NCI-H2081 treated with DMSO at 0.1 percent for 48 hours (cell line): ENCODE measurements at regions not wholly inside any gene's neighbourhood (a gene's known extent, or its start where the extent isn't known, plus 50 kb on each side); places are given as distances from the start of the nearest gene placed in this dataset.
"Not testable (repeated sequence)": the region's sequence is repeated elsewhere in the genome, so short reads cannot be mapped to it uniquely, and the experiment has no call there.

Experiments
- DNase-seq: peaks from one replicate; lab custom pipeline; 2025; lab: John Stamatoyannopoulos, UW

- no peak for DNase-seq
Measured at GRCh38 chr12:46884362-46884761, 58.6 kb upstream of the SLC38A4 start.

- no peak for DNase-seq
Measured at GRCh38 chr12:46886541-46887041, 60.8 kb upstream of the SLC38A4 start.

GRCh38 chr12:46887870-46888269 lies 62.1 kb upstream of the SLC38A4 start:
- DNase-seq = no peak

GRCh38 chr12:46888568-46888967 lies 62.8 kb upstream of the SLC38A4 start:
- no peak for DNase-seq

- no peak for DNase-seq
Measured at GRCh38 chr12:46891306-46891705, 65.5 kb upstream of the SLC38A4 start.

GRCh38 chr12:46892034-46892705 lies 66.4 kb upstream of the SLC38A4 start:
- no peak for DNase-seq

GRCh38 chr12:46892887-46893286 lies 67.1 kb upstream of the SLC38A4 start:
- no peak for DNase-seq

GRCh38 chr12:46893434-46893833 lies 67.6 kb upstream of the SLC38A4 start:
- DNase-seq = no peak

GRCh38 chr12:46895726-46896125 lies 69.9 kb upstream of the SLC38A4 start:
- DNase-seq = no peak

GRCh38 chr12:46896680-46897079 lies 70.9 kb upstream of the SLC38A4 start:
- DNase-seq = no peak

- DNase-seq = no peak
Measured at GRCh38 chr12:46898152-46898931, 72.5 kb upstream of the SLC38A4 start.

- DNase-seq = no peak
Measured at GRCh38 chr12:46898989-46899388, 73.2 kb upstream of the SLC38A4 start.

GRCh38 chr12:46900734-46901463 lies 75.1 kb upstream of the SLC38A4 start:
- DNase-seq = no peak

- DNase-seq = no peak
Measured at GRCh38 chr12:46901464-46902205, 75.8 kb upstream of the SLC38A4 start.

- DNase-seq = no peak
Measured at GRCh38 chr12:46903058-46903457, 77.3 kb upstream of the SLC38A4 start.

GRCh38 chr12:46904406-46905238 lies 78.8 kb upstream of the SLC38A4 start:
- DNase-seq = no peak

- not testable (repeated sequence) for DNase-seq
Measured at GRCh38 chr12:46905239-46905627, 79.4 kb upstream of the SLC38A4 start.

GRCh38 chr12:46907791-46908190 lies 82.0 kb upstream of the SLC38A4 start:
- DNase-seq = no peak

GRCh38 chr12:46908236-46908935 lies 82.6 kb upstream of the SLC38A4 start:
- DNase-seq = no peak

GRCh38 chr12:46908936-46909635 lies 83.3 kb upstream of the SLC38A4 start:
- DNase-seq = no peak
